ENCODE measurements at regions not wholly inside any gene's neighbourhood (a gene's known extent, or its start where the extent isn't known, plus 50 kb on each side); places are given as distances from the start of the nearest gene placed in this dataset.
"Not testable (repeated sequence)": the region's sequence is repeated elsewhere in the genome, so short reads cannot be mapped to it uniquely, and the experiment has no call there.

DNA sequence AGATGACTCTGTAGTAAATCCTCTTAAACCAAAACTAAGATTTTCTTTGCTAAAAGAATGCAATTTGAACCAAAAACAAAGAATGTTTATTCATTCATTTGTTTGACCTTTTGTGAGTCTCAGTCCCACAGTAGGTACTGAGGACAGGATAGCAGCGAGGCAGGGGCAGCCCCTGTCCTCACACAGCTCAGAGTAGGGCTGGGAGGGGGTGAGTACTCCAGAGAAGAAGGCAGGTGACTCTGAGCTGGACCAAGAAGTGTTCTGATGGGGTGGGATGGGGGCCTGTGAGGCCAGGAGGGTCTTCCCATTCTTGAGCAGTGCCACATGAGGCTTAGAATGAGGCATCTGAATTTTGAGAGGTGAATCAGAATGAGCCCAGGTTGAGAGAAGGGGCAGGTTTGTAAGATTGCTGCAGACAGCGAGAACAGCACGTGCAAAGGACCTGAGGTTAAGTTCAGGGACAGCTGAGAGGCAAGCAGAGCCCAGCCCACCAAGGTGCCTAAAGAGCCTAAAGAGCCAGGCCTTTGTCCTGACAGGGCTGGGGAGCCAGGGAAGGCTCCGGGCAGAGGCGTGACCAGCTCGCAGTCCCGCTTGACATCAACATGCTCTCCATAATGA lies 56.9 kb upstream of the CHST15 start:
- no TSS peak for BruUV-seq (replicated peaks)
- POLR2A ChIA-PET: interaction anchor here (0.9 kb wide), 1 partner anchor 45 kb away, joined by 4 read pairs; no protein-coding TSS in a partner anchor
- no peak for TF ChIP-seq CTCF (IDR thresholded peaks at IDR 0.05; ENCODE audit: unreplicated experiment)
- no peak overlapping the region for H3K4me3 Mint-ChIP-seq (ENCODE audit: unreplicated experiment)
- H3K27ac Mint-ChIP-seq (ENCODE audit: low read depth, unreplicated experiment): no peak overlapping the region
- CTCF ChIA-PET: interaction anchor here (1.0 to 1.5 kb wide), 2 partner anchors 24 to 239 kb away, joined by 4 read pairs; no protein-coding TSS in a partner anchor
- no peaks in the 10 kb centered on the region for H3K27me3 Mint-ChIP-seq (ENCODE audit: insufficient read depth, unreplicated experiment)
- intact Hi-C loops (cut with micrococcal nuclease): loop anchor here (5.0 kb wide), 2 partner anchors 103 to 227 kb away; no protein-coding TSS in a partner anchor
- H3K36me3 Mint-ChIP-seq (ENCODE audit: insufficient read depth, unreplicated experiment): no peaks in the 10 kb centered on the region
- no peak for DNase-seq (ENCODE audit: unreplicated experiment)
- peaks cover 11% of the 10 kb centered on the region for H3K4me1 Mint-ChIP-seq (ENCODE audit: insufficient read depth, unreplicated experiment)
- no peaks in the 10 kb centered on the region for H3K9me3 Mint-ChIP-seq (ENCODE audit: unreplicated experiment)

DNA sequence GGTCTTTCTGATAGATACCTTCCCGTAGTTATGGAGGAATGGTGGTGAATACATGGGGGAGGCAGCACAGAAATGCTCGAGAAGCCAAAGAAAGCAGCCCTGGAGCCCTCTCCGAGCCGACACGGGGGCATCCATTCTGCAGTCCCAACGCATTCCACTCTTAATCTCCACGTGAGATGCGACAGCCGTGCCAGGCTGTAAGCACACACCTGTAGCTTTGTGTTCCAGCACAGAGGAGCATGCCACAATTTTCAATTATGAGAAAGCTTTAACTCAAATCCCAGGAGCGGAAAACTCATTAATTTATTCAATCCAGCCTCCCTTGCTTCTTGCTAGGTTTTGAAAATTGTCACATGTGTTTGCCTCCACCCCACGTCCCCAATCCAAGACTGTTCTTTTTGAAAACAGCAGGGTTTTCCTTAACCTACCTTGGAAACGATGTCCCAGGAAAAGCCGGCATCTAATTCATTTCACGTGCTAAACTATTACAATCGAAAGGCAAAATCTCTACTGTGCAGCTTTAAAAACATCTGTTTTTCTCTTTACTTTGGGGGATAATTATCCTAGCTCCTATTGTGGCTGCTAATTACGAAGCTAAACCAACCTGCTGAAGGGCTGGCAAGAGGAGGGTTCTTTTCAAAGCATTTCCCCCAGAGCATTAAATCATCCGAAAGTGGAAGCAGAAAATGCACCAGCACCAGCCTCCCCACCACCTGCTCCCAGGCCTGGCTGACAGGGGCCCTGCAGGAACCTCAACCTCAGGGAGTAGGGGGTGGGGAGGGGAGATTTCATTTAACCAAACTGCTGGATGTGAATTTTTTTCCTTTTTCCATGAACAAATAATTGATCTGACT lies 56.0 kb upstream of the CHST15 start:
- TF ChIP-seq CTCF (IDR thresholded peaks at IDR 0.05; ENCODE audit: unreplicated experiment): no peak
- Mint-ChIP-seq H3K4me1 (ENCODE audit: insufficient read depth, unreplicated experiment) (peaks cover 11% of the 10 kb centered on the region), H3K36me3 (ENCODE audit: insufficient read depth, unreplicated experiment) (no peaks in the 10 kb centered on the region), H3K27ac (ENCODE audit: low read depth, unreplicated experiment) (no peak overlapping the region), H3K9me3 (ENCODE audit: unreplicated experiment) (no peaks in the 10 kb centered on the region), H3K4me3 (ENCODE audit: unreplicated experiment) (no peak overlapping the region), H3K27me3 (ENCODE audit: insufficient read depth, unreplicated experiment) (no peaks in the 10 kb centered on the region)
- BruUV-seq (replicated peaks): no TSS peak
- CTCF ChIA-PET: interaction anchor here (1.0 to 1.5 kb wide), 2 partner anchors 23 to 240 kb away, joined by 4 read pairs; no protein-coding TSS in a partner anchor
- POLR2A ChIA-PET: interaction anchor here (0.9 kb wide), 1 partner anchor 44 kb away, joined by 4 read pairs; no protein-coding TSS in a partner anchor
- DNase-seq (ENCODE audit: unreplicated experiment): no peak
- intact Hi-C loops (cut with micrococcal nuclease): loop anchor here (5.0 kb wide), 2 partner anchors 102 to 228 kb away; no protein-coding TSS in a partner anchor

GRCh38 chr10:124148509-124149188 lies 55.3 kb upstream of the CHST15 start:
- H3K27me3 Mint-ChIP-seq (ENCODE audit: insufficient read depth, unreplicated experiment); H3K27ac Mint-ChIP-seq (ENCODE audit: low read depth, unreplicated experiment); H3K4me3 Mint-ChIP-seq (ENCODE audit: unreplicated experiment); BruUV-seq (replicated peaks); intact Hi-C loops (cut with micrococcal nuclease); DNase-seq (ENCODE audit: unreplicated experiment); H3K9me3 Mint-ChIP-seq (ENCODE audit: unreplicated experiment); POLR2A ChIA-PET; H3K36me3 Mint-ChIP-seq (ENCODE audit: insufficient read depth, unreplicated experiment): not testable (repeated sequence)
- peaks cover 11% of the 10 kb centered on the region for H3K4me1 Mint-ChIP-seq (ENCODE audit: insufficient read depth, unreplicated experiment)
- CTCF ChIA-PET: interaction anchor here (1.5 kb wide), 1 partner anchor 241 kb away, joined by 4 read pairs; no protein-coding TSS in a partner anchor

DNA sequence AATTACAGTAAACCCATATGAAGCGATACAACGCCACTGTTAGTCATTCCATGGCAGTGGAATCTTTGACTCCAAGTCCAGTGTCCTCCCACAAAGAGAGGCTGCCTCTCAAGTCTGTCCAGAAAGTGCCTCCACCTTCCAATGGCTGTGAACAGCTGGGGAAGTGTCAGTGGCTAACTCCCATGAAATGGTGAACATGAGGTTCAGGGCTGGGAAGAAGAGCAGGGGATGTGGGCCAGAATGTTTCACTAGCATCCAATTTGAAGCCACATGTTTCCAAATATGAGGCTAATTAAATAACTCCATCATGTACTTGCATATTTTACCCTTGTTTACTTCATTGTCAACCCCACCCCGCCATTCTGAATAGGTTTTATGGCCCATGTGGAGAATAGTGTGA lies 53.1 kb upstream of the CHST15 start:
- intact Hi-C loops (cut with micrococcal nuclease): no loop called here
- TF ChIP-seq CTCF (IDR thresholded peaks at IDR 0.05; ENCODE audit: unreplicated experiment): no peak
- no peak for DNase-seq (ENCODE audit: unreplicated experiment)
- ChIA-PET POLR2A (no interaction called here), CTCF (no interaction called here)
- Mint-ChIP-seq H3K27ac (ENCODE audit: low read depth, unreplicated experiment) (no peak overlapping the region), H3K27me3 (ENCODE audit: insufficient read depth, unreplicated experiment) (no peaks in the 10 kb centered on the region), H3K36me3 (ENCODE audit: insufficient read depth, unreplicated experiment) (no peaks in the 10 kb centered on the region), H3K4me1 (ENCODE audit: insufficient read depth, unreplicated experiment) (peaks cover 7% of the 10 kb centered on the region), H3K9me3 (ENCODE audit: unreplicated experiment) (no peaks in the 10 kb centered on the region), H3K4me3 (ENCODE audit: unreplicated experiment) (no peak overlapping the region)
- BruUV-seq (replicated peaks): no TSS peak

Data from MCF 10A (cell line).